ENCODE measurements at regions not wholly inside any gene's neighbourhood (a gene's known extent, or its start where the extent isn't known, plus 50 kb on each side); places are given as distances from the start of the nearest gene placed in this dataset.

GRCh38 chr6:1257778-1258177, 54.1 kb upstream of the FOXQ1 start:
- Mint-ChIP-seq H3K36me3 (no peaks in the 10 kb centered on the region), H3K9me3 (no peaks in the 10 kb centered on the region), H3K27me3 (ENCODE audit: low read depth) (no peaks in the 10 kb centered on the region), H3K27ac (no peak overlapping the region), H3K4me3 (no peak overlapping the region), H3K4me1 (no peaks in the 10 kb centered on the region)
- no peak for ATAC-seq
- POLR2A ChIA-PET: interaction anchor here (0.6 kb wide), 1 partner anchor 360 kb away, joined by 3 read pairs; no protein-coding TSS in a partner anchor
- no peak for DNase-seq (ENCODE audit: low spot score)
- CTCF ChIA-PET: interaction anchor here (1.2 kb wide), 1 partner anchor 61 kb away, joined by 3 read pairs; no protein-coding TSS in a partner anchor
- TF ChIP-seq ZSCAN18 (CRISPR knock-in tag; IDR thresholded peaks at IDR 0.05) (no peak), ATF2 (CRISPR knock-in tag; IDR thresholded peaks at IDR 0.05; ENCODE audit: borderline replicate concordance, low read depth) (no peak), HMGXB4 (CRISPR knock-in tag; IDR thresholded peaks at IDR 0.05) (no peak), CREM (CRISPR knock-in tag; IDR thresholded peaks at IDR 0.05) (no peak), TP53 (CRISPR knock-in tag; IDR thresholded peaks at IDR 0.05) (no peak), AFF4 (CRISPR knock-in tag; IDR thresholded peaks at IDR 0.05; ENCODE audit: borderline replicate concordance) (no peak), CREB1 (CRISPR knock-in tag; IDR thresholded peaks at IDR 0.05) (no peak), NR1H2 (CRISPR knock-in tag; IDR thresholded peaks at IDR 0.05) (no peak), MLX (CRISPR knock-in tag; IDR thresholded peaks at IDR 0.05) (no peak), GTF2I (CRISPR knock-in tag; conservative IDR thresholded peaks at IDR 0.05) (no peak), FOXK1 (CRISPR knock-in tag; IDR thresholded peaks at IDR 0.05) (no peak), CTCF (IDR thresholded peaks at IDR 0.05) (no peak), ZMAT4 (CRISPR knock-in tag; IDR thresholded peaks at IDR 0.05) (no peak), ZNF396 (CRISPR knock-in tag; IDR thresholded peaks at IDR 0.05; ENCODE audit: borderline replicate concordance) (no peak), NFATC4 (CRISPR knock-in tag; IDR thresholded peaks at IDR 0.05) (no peak)
